Hypothalamus (tissue), 51 donors: ENCODE measurements at regions not wholly inside any gene's neighbourhood (a gene's known extent, or its start where the extent isn't known, plus 50 kb on each side); places are given as distances from the start of the nearest gene placed in this dataset.
"Not testable (repeated sequence)": the region's sequence is repeated elsewhere in the genome, so short reads cannot be mapped to it uniquely, and the experiment has no call there.

Source experiments
- DNase-seq, 51 donors: peaks; one replicate each; lab custom pipeline; 2025; lab: John Stamatoyannopoulos, UW

DNA sequence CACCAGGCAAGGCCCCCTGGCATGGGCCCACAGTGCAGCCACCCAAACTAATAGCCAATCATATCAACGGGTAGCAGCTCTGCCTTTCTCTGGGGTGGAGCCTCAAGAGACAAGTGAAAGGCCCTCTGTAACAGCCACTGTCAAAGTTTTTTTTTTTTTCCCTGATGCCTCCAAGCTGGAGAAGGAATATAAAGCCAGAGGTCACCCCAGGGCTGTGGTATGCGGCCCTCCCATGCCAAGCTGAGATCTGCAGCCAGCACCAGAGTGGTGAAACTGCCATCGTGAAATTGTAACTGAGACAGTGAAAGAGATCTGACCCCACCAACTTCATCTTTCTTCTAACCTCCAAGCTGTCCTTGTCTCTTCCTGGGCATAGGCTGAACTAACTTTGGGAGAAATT lies 407.0 kb downstream of the KLHL4 start:
- no peak for DNase-seq

GRCh38 chrX:87941841-87942240 lies 424.2 kb downstream of the KLHL4 start:
- DNase-seq = no peak

DNA sequence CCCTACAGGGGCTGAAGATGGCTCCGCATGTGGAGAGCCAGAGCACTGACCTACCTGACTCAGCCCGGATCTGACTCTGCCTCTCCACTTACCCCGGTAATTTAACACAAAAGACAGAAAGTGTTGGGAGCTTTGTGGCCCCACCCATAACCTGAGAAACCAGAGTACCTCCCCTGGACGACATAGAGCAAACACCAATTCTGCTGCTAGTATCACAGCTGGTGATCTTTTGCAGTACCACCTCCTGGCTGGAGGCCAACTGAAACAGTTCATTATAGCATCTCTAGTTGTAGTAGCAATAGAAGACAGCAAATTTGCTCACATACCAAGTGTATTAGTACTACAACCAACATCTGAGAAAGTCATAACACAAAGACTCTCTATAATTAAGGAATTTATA lies 443.9 kb downstream of the KLHL4 start:
- DNase-seq = no peak

- DNase-seq = no peak
Observed at GRCh38 chrX:87968118-87968517, 450.5 kb downstream of the KLHL4 start.

- DNase-seq = not testable (repeated sequence)
Observed at GRCh38 chrX:87972121-87972520, 454.5 kb downstream of the KLHL4 start.

- DNase-seq = no peak
Observed at GRCh38 chrX:87975365-87975764, 457.8 kb downstream of the KLHL4 start.

DNA sequence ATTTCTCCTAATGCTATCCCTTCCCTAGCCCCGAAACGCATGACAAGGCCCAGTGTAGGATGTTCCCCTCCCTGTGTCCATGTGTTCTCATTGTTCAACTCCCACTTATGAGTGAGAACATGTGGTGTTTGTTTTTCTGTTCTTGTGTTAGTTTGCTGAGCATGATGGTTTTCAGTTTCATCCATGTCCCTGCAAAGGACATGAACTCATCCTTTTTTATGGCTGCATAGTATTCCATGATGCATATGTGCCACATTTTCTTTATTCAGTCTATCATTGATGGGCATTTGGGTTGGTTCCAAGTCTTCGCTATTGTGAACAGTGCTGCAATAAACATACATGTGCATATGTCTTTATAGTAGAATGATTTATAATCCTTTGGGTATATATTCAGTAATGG lies 490.3 kb downstream of the KLHL4 start:
- not testable (repeated sequence) for DNase-seq

GRCh38 chrX:88024022-88024421 lies 506.4 kb downstream of the KLHL4 start:
- DNase-seq = no peak

DNA sequence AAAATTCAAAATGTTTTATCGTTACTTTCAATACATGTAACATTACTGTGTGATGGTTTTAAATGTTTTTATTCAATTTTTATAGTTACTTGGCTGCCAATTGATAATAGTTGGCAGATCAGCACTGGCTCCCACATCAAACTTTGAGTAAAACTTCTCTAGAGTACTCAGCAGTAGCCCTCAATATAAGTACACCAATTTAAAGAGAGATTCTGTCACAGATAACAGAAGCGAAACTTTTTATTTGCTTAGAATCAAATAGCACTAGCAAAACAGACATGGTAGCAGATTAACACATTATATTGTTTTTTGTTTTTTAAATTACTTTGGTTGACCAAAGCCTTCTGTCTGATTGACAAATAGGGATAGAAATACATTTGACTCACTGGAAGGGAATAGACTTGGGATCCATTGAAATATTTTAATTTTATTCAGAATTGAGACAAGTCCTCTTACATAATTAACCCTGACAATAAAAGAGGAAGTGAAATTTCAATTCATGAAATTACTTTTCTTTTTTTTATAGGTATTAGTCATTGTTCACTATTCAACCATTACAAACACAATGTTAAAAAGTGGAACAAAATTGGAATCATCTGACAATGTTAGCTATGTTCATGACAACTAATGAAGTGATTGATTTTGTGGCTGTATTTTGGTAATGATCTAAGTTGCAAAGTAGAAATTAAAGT lies 554.9 kb downstream of the KLHL4 start:
- DNase-seq = no peak

- no peak for DNase-seq
Observed at GRCh38 chrX:88101968-88102367, 584.4 kb downstream of the KLHL4 start.

GRCh38 chrX:88135735-88136134 lies 611.3 kb upstream of the CPXCR1 start:
- DNase-seq = no peak

DNA sequence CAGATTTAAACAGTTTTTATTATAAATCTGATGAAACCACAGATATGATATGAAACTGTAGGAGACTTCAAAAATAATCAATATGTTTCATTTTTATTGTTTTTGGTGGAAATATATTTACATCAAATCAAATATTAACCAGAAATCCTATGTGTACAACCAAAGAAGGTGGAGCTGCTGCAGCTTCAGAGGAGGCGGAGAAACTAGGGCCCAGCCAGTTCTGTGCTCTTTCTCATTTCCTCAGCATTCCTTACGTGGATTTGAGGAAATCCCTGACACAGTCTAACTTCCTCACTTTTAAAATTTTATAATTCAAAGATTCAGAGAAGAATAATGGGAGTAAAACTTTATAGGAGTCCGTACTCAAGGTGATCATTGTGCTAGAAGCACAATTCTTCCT lies 610.7 kb upstream of the CPXCR1 start:
- no peak for DNase-seq

DNA sequence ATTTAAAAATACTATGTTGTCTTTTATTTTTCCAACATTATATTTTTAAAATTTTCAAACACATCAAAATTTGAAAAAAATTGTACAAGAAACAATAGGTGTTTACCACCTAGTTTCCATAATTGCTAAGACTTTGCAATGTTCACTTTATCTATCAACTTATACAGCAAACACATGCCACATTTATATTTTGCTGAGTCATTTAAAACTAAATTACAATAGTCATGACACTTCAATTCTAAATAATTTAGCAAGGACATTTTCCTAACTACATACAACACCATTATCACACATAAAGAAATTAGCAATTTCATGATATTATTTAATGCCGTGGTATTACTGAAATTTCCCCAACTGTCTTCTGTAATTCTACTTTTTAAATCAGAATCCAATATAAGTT lies 600.4 kb upstream of the CPXCR1 start:
- DNase-seq = no peak

- no peak for DNase-seq
Observed at GRCh38 chrX:88170553-88170952, 576.5 kb upstream of the CPXCR1 start.

DNA sequence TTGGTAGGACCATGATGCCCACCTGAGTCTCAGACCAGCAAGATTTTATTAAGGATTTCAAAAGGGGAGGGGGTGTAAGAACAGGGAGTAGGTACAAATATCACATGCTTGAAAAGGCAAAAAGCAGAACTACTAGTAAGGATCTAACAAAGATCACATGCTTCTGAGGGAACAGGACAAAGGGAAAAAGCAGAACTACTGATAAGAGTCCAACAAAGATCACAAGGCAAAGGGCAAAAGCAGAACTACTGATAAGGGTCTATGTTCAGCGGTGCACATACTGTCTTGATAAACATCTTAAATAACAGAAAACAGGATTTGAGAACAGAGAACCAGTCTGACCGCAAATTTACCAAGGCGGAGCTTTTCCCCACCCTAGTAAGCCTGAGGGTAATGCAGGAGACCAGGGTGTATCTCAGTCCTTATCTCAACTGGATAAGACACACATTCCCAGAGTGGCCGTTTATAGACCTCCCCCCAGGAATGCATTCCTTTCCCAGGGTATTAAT lies 573.0 kb upstream of the CPXCR1 start:
- DNase-seq = not testable (repeated sequence)

DNA sequence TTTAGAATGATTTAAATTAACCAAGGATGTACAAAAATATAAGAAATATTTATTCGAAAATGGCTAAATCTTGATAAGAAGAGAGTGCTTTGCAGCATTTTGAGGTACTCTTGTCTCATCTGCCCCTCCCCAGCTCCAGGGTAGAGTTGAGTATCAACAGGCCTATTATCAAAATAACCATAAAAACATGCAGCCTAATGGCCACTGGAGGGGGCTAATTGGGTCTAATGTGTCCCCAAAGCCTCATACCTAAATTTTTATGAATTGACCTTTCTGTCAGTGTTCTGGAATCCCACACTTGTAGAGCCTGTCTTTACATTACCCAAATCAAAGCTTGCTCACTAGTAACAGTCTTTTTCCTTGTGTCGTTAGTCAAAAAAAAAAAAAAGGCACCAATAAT lies 544.9 kb upstream of the CPXCR1 start:
- DNase-seq = no peak

GRCh38 chrX:88244066-88244465 lies 503.0 kb upstream of the CPXCR1 start:
- no peak for DNase-seq

DNA sequence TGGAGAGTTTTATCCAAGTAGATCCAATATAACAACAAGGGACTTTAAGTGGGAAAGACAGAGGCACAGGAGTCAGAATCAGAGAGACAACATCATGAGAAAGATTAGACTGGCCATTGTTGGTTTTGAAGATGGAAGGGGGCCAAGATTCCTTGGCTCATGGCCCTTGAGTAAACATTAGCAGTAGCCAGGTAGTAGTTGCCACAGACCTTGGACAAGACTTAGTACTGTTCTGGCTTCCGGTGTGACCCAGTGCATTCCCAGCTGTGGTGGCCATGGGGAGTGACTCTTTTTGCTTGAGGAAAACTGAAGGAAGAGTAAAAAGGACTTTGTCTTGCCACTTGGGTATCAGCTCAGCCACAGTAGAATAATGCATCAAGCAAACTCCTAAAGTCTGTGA lies 462.2 kb upstream of the CPXCR1 start:
- DNase-seq = no peak

DNA sequence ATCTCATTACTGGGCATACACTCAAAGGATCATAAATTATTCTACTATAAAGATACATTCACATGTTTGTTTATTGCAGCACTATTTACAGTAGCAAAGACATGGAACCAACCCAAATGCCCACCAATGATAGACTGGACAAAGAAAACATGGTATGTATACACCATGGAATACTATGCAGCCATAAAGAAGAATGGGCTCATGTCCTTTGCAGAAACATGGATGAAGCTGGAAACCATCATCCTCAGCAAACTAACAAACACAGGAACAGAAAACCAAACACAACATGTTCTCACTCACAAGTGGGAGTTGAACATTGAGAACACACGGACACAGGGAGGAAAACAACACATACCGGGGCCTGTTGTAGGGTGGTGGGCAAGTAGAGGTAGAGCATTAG lies 433.1 kb upstream of the CPXCR1 start:
- DNase-seq = not testable (repeated sequence)

- no peak for DNase-seq
Observed at GRCh38 chrX:88325634-88326033, 421.4 kb upstream of the CPXCR1 start.

DNA sequence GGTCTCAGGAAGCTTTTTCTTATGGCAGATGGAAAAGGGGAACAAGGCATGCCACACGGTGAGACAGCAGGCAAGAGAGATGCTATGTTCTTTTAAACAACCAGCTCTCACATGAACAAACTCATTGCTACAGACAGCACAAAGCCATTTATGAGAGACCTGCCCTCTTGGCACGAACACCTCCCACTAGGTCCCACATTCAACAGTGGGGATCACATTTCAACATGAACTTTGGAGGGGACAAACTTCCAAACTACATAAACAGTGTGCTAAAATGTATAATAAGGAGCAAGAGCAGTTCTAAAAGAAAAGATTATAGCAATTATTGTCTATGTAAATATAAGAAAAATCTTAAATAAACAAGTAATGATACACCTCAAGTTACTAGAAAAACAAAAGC lies 391.8 kb upstream of the CPXCR1 start:
- DNase-seq = no peak

DNA sequence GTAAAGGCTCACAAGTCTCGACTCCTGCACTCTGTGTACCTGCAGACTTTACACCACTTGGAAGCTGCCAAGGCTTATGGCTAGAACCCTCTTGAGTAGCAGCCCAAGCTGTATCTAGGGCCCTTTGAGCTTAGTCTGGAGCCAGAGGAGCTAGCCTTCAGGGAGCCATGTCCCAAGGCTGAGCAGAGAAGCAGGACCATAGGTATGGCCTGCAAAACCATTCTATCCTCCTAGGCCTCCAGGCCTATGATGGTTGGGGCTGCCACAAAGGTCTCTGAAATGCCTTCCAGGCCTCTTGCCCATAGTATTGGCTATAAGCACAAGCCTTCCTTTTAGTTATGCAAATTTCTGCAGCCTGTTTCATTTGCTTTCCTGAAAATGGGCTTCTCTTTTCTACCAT lies 380.7 kb upstream of the CPXCR1 start:
- no peak for DNase-seq

DNA sequence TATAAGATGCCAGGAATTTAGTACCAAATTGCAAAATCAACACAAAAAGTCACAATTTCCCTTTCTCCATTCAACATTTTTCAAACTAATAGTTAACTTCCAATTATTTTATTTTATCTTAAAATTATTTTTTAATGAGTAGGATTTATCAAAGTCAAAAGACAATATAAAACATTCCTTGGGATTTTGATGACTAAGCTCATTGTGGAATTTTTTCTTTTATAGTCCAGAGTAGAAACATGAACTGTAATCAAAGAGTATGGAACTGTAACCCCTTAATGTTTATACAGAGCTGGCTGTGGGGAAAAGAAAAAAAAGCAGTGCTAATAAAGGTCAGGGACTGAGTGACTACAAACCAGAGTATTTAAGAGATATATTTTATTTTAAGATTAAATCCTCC lies 368.6 kb upstream of the CPXCR1 start:
- no peak for DNase-seq
